ENCODE measurements at regions not wholly inside any gene's neighbourhood (a gene's known extent, or its start where the extent isn't known, plus 50 kb on each side); places are given as distances from the start of the nearest gene placed in this dataset.

- no peak for TF ChIP-seq SMC3 (IDR thresholded peaks at IDR 0.05)
- no peak for TF ChIP-seq EP300 (IDR thresholded peaks at IDR 0.05)
- TF ChIP-seq CTCF (IDR thresholded peaks at IDR 0.05) = no peak
- no peak for TF ChIP-seq CHD2 (IDR thresholded peaks at IDR 0.05; ENCODE audit: low read length, partially characterized antibody)
- TF ChIP-seq PBX3 (IDR thresholded peaks at IDR 0.05) = no peak
- no peak for TF ChIP-seq POLR2A (IDR thresholded peaks at IDR 0.05; ENCODE audit: low read length)
Observed at GRCh38 chr9:529731-530130, 311.8 kb upstream of the DMRT1 start.

Measured in A549 (cell line).